Femur (tissue), 1 donor: ENCODE measurements at regions not wholly inside any gene's neighbourhood (a gene's known extent, or its start where the extent isn't known, plus 50 kb on each side); places are given as distances from the start of the nearest gene placed in this dataset.
"Not testable (repeated sequence)": the region's sequence is repeated elsewhere in the genome, so short reads cannot be mapped to it uniquely, and the experiment has no call there.

Source experiments
- DNase-seq: peaks from one replicate; pipeline ENCODE4 v3.0.0-alpha.2; 2017

- peak; percentile 28 for DNase-seq
Observed at GRCh38 chr1:47688461-47689296, 250.8 kb downstream of the FOXD2 start.

GRCh38 chr1:47689894-47690293, 252.1 kb downstream of the FOXD2 start:
- DNase-seq = peak; percentile 39

- peak; percentile 7 for DNase-seq
Observed at GRCh38 chr1:47690341-47691250, 252.8 kb downstream of the FOXD2 start.

GRCh38 chr1:47691293-47691692, 253.4 kb downstream of the FOXD2 start:
- not testable (repeated sequence) for DNase-seq

GRCh38 chr1:47692196-47692595, 254.4 kb downstream of the FOXD2 start:
- DNase-seq = no peak

- no peak for DNase-seq
Observed at GRCh38 chr1:47693115-47693514, 255.3 kb downstream of the FOXD2 start.

GRCh38 chr1:47694011-47694890, 256.4 kb downstream of the FOXD2 start:
- DNase-seq = peak; percentile 2

- DNase-seq = no peak
Observed at GRCh38 chr1:47696404-47696736, 258.5 kb downstream of the FOXD2 start.

GRCh38 chr1:47696737-47697441, 259.0 kb downstream of the FOXD2 start:
- DNase-seq = peak; percentile 16

GRCh38 chr1:47697616-47698335, 259.9 kb downstream of the FOXD2 start:
- peak; percentile 1 for DNase-seq

GRCh38 chr1:47699492-47700235, 261.8 kb downstream of the FOXD2 start:
- no peak for DNase-seq

- DNase-seq = no peak
Observed at GRCh38 chr1:47701283-47701682, 263.4 kb downstream of the FOXD2 start.

GRCh38 chr1:47701741-47702515, 264.1 kb downstream of the FOXD2 start:
- no peak for DNase-seq

- DNase-seq = no peak
Observed at GRCh38 chr1:47703156-47703825, 265.4 kb downstream of the FOXD2 start.

GRCh38 chr1:47703981-47704596, 266.2 kb downstream of the FOXD2 start:
- DNase-seq = no peak

GRCh38 chr1:47705517-47706130, 267.8 kb downstream of the FOXD2 start:
- no peak for DNase-seq

GRCh38 chr1:47707503-47707902, 269.7 kb downstream of the FOXD2 start:
- no peak for DNase-seq

- DNase-seq = no peak
Observed at GRCh38 chr1:47708019-47708535, 270.2 kb downstream of the FOXD2 start.
